H1 (cell line): ENCODE measurements at regions not wholly inside any gene's neighbourhood (a gene's known extent, or its start where the extent isn't known, plus 50 kb on each side); places are given as distances from the start of the nearest gene placed in this dataset.

Source experiments
- CTCF ChIA-PET: fragments of 300-600 bp; sonication (Branson Sonifier 250); formaldehyde crosslinking; loops from one replicate; lab custom pipeline; 2021; ENCODE audit not compliant: partially characterized antibody; lab: Charles Lee
- POLR2A ChIA-PET: fragments of 300-600 bp; sonication (Branson Sonifier 250); formaldehyde crosslinking; loops from one replicate; lab custom pipeline; 2021; ENCODE audit warnings: inconsistent platforms; ENCODE audit not compliant: partially characterized antibody; lab: Charles Lee
- DNase-seq, 2 experiments: peaks; one replicate each; pipeline versions ENCODE4 v3.0.0 to v3.0.0-alpha.2; 2010 to 2022; ENCODE audit warnings: low spot score in 2 of 2, low read depth in 1 of 2, mixed read lengths in 1 of 2
- FAIRE-seq: peaks from 2 replicates; lab custom pipeline; 2011; peaks lifted over from hg19 to GRCh38; lab: Jason Lieb, UNC
- H2AFZ ChIP-seq: 2 replicates; pipeline ENCODE4 v1.8.1; 2012; ENCODE audit warnings: low read length, inconsistent platforms
- H2AK5ac ChIP-seq: 2 replicates; pipeline ENCODE4 v1.6.1; 2013; ENCODE audit warnings: low read depth, low read length
- H2BK120ac ChIP-seq: replicated peaks from 2 replicates; pipeline ENCODE3; 2013; ENCODE audit warnings: low read depth, low read length, inconsistent platforms
- H2BK12ac ChIP-seq: 2 replicates; pipeline ENCODE4 v1.6.1; 2013; ENCODE audit warnings: low read depth, low read length
- H2BK15ac ChIP-seq: 2 replicates; pipeline ENCODE4 v1.6.1; 2013; ENCODE audit warnings: low read length
- H2BK20ac ChIP-seq: 2 replicates; pipeline ENCODE4 v1.6.1; 2013; ENCODE audit warnings: low read length
- H2BK5ac ChIP-seq: 2 replicates; pipeline ENCODE4 v1.6.1; 2013; ENCODE audit warnings: low read depth, low read length
- H3K14ac ChIP-seq: 2 replicates; pipeline ENCODE4 v1.6.1; 2013; ENCODE audit warnings: inconsistent platforms; ENCODE audit not compliant: insufficient read length
- H3K18ac ChIP-seq: 2 replicates; pipeline ENCODE4 v1.6.1; 2013; ENCODE audit warnings: low read length; ENCODE audit errors: extremely low read depth
- H3K23ac ChIP-seq: 2 replicates; pipeline ENCODE4 v1.6.1; 2013; ENCODE audit warnings: inconsistent platforms; ENCODE audit not compliant: insufficient read length
- H3K23me2 ChIP-seq: 2 replicates; pipeline ENCODE4 v1.6.1; 2013; ENCODE audit warnings: low read depth, low read length
- H3K27ac ChIP-seq: 2 replicates; pipeline ENCODE4 v1.6.1; 2011; ENCODE audit warnings: low read depth, low read length, inconsistent platforms
- H3K27me3 ChIP-seq, 4 experiments: replicated peaks in 1 of 4; 1 replicate in 1 of 4; 2 replicates in 3 of 4; pipeline versions ENCODE4 v1.6.1 to v1.8.1; 2011 to 2013; ENCODE audit warnings: low read length in 3 of 4, mild to moderate bottlenecking in 3 of 4, inconsistent platforms in 2 of 4, mixed read lengths in 2 of 4, moderate library complexity in 1 of 4; ENCODE audit not compliant: control insufficient read depth in 3 of 4, insufficient read depth in 3 of 4; ENCODE audit errors: extremely low read depth in 1 of 4
- H3K36me3 ChIP-seq, 4 experiments: 2 replicates each; pipeline versions ENCODE4 v1.6.1 to v1.8.1; 2011 to 2013; ENCODE audit warnings: mild to moderate bottlenecking in 4 of 4, low read length in 3 of 4, moderate library complexity in 2 of 4, control low read depth in 1 of 4, inconsistent platforms in 1 of 4; ENCODE audit not compliant: insufficient read depth in 4 of 4, control insufficient read depth in 2 of 4
- H3K4ac ChIP-seq: replicated peaks from 2 replicates; pipeline ENCODE3; 2013; ENCODE audit warnings: low read length, low read depth, mixed read lengths, inconsistent platforms; ENCODE audit not compliant: insufficient read length
- H3K4me1 ChIP-seq, 4 experiments: replicated peaks in 1 of 4; 1 replicate in 1 of 4; 2 replicates in 3 of 4; pipeline versions ENCODE4 v1.6.1 to v1.8.1; 2011 to 2013; ENCODE audit warnings: low read length in 3 of 4, inconsistent platforms in 2 of 4, mixed read lengths in 1 of 4; ENCODE audit not compliant: insufficient read depth in 4 of 4, control insufficient read depth in 3 of 4
- H3K4me2 ChIP-seq, 2 experiments: 2 replicates each; pipeline versions ENCODE4 v1.6.1 to v1.8.1; 2011 to 2013; ENCODE audit warnings: low read depth in 2 of 2, low read length in 2 of 2, control low read depth in 1 of 2, inconsistent platforms in 1 of 2, mild to moderate bottlenecking in 1 of 2; ENCODE audit not compliant: insufficient read depth in 1 of 2
- H3K4me3 ChIP-seq, 4 experiments: fragments of 200-600, 300-600 bp in 1 of 4; sonication (generic), shearing (Covaris generic), sonication (Bioruptor Twin) in 1 of 4; 2 replicates each; pipeline versions ENCODE4 v1.5.1 to v1.8.1; 2011 to 2016; ENCODE audit warnings: low read length in 4 of 4, low read depth in 3 of 4, control low read depth in 2 of 4, inconsistent platforms in 2 of 4, mild to moderate bottlenecking in 2 of 4, mixed read lengths in 1 of 4, moderate library complexity in 1 of 4; ENCODE audit not compliant: insufficient read depth in 2 of 4; ENCODE audit errors: extremely low read depth in 1 of 4
- H3K56ac ChIP-seq: replicated peaks from 2 replicates; pipeline ENCODE3; 2013; ENCODE audit warnings: low read depth, mild to moderate bottlenecking, mixed read lengths, low read length, inconsistent platforms; ENCODE audit not compliant: insufficient read length
- H3K79me1 ChIP-seq: 2 replicates; pipeline ENCODE4 v1.6.1; 2013; ENCODE audit warnings: low read depth, low read length, control low read depth
- H3K79me2 ChIP-seq, 2 experiments: 2 replicates each; pipeline versions ENCODE4 v1.6.1 to v1.8.1; 2012 to 2013; ENCODE audit warnings: low read length in 2 of 2, mild to moderate bottlenecking in 2 of 2, inconsistent platforms in 1 of 2; ENCODE audit not compliant: insufficient read depth in 2 of 2, control insufficient read depth in 1 of 2
- H3K9ac ChIP-seq, 4 experiments: replicated peaks in 1 of 4; 1 replicate in 1 of 4; 2 replicates in 3 of 4; pipeline versions ENCODE4 v1.6.1 to v1.8.1; 2011 to 2013; ENCODE audit warnings: low read depth in 3 of 4, low read length in 3 of 4, control low read depth in 2 of 4, mild to moderate bottlenecking in 2 of 4, moderate library complexity in 2 of 4, inconsistent platforms in 1 of 4; ENCODE audit errors: extremely low read depth in 1 of 4
- H3K9me3 ChIP-seq, 2 experiments: 2 replicates each; pipeline versions ENCODE4 v1.6.1 to v1.8.1; 2012 to 2013; ENCODE audit warnings: mild to moderate bottlenecking in 2 of 2, moderate library complexity in 2 of 2, control low read depth in 1 of 2, inconsistent platforms in 1 of 2, low read depth in 1 of 2, low read length in 1 of 2, mixed read lengths in 1 of 2; ENCODE audit not compliant: insufficient read depth in 2 of 2
- H4K20me1 ChIP-seq, 2 experiments: replicated peaks in 1 of 2; 2 replicates each; pipeline versions ENCODE3 to v1.8.1; 2011 to 2013; ENCODE audit warnings: inconsistent platforms in 2 of 2, low read length in 2 of 2, mild to moderate bottlenecking in 1 of 2; ENCODE audit not compliant: insufficient read depth in 2 of 2, control insufficient read depth in 1 of 2
- H4K5ac ChIP-seq: 2 replicates; pipeline ENCODE4 v1.6.1; 2013; ENCODE audit warnings: low read length, low read depth, mixed read lengths, inconsistent platforms; ENCODE audit not compliant: insufficient read length
- H4K8ac ChIP-seq: 2 replicates; pipeline ENCODE4 v1.8.0; 2013; ENCODE audit warnings: mild to moderate bottlenecking, moderate library complexity, low read length, inconsistent platforms; ENCODE audit not compliant: insufficient read depth; ENCODE audit errors: extremely low read depth
- H4K91ac ChIP-seq: replicated peaks from 2 replicates; pipeline ENCODE3; 2013; ENCODE audit warnings: low read length, mixed read lengths, inconsistent platforms; ENCODE audit not compliant: insufficient read length
- BACH1 ChIP-seq: IDR thresholded peaks from 2 replicates; pipeline ENCODE4 v1.6.1; 2012; ENCODE audit warnings: low read length, improper control_type of control experiment
- CHD1 ChIP-seq: IDR thresholded peaks from 2 replicates; pipeline ENCODE4 v1.6.1; 2012; ENCODE audit warnings: low read depth, low read length, improper control_type of control experiment
- CTBP2 ChIP-seq: IDR thresholded peaks from 2 replicates; pipeline ENCODE4 v1.7.0; 2011; ENCODE audit warnings: borderline replicate concordance, mild to moderate bottlenecking, moderate library complexity, mixed read lengths, low read length; ENCODE audit not compliant: insufficient read depth, insufficient read length
- GABPA ChIP-seq: IDR thresholded peaks from 2 replicates; pipeline ENCODE4 v1.6.1; 2011; ENCODE audit warnings: mild to moderate bottlenecking, low read length, moderate library complexity, borderline replicate concordance; ENCODE audit not compliant: insufficient read depth
- GTF2F1 ChIP-seq: IDR thresholded peaks from 2 replicates; pipeline ENCODE4 v1.6.1; 2012; ENCODE audit warnings: low read depth, low read length, improper control_type of control experiment, borderline replicate concordance
- HDAC2 ChIP-seq, 2 experiments: fragments of 300-600 bp in 1 of 2; sonication (generic) in 1 of 2; IDR thresholded peaks; 2 replicates each; pipeline ENCODE4 v1.6.1; 2011 to 2012; ENCODE audit warnings: low read depth in 2 of 2, low read length in 2 of 2, mild to moderate bottlenecking in 2 of 2, moderate library complexity in 2 of 2, borderline replicate concordance in 1 of 2, inconsistent platforms in 1 of 2
- JUN ChIP-seq: IDR thresholded peaks from 2 replicates; pipeline ENCODE4 v1.6.1; 2011; ENCODE audit warnings: low read depth, mild to moderate bottlenecking, improper control_type of control experiment, low read length
- RFX5 ChIP-seq: IDR thresholded peaks from 2 replicates; pipeline ENCODE4 v1.6.1; 2011; ENCODE audit warnings: low read depth, low read length, improper control_type of control experiment, borderline replicate concordance
- SUZ12 ChIP-seq: fragments of 200-600 bp; sonication (generic); IDR thresholded peaks from 2 replicates; pipeline ENCODE4 v1.6.1; 2012; ENCODE audit warnings: mild to moderate bottlenecking, inconsistent platforms, low read length, moderate library complexity, mixed read lengths
- WGBS, 2 experiments: shearing (Covaris generic) in 1 of 2; methylation state at CpG; one replicate each; pipeline versions ENCODE4 v1.1.6 to v1.1.7; 2013 to 2015; ENCODE audit warnings: low lambda C conversion rate in 2 of 2, mixed read lengths in 2 of 2, inconsistent platforms in 1 of 2, low coverage in 1 of 2, missing lambda C conversion rate in 1 of 2; ENCODE audit not compliant: insufficient replicate concordance in 2 of 2, insufficient coverage in 1 of 2, insufficient read length in 1 of 2; ENCODE audit errors: extremely low coverage in 1 of 2, missing lambda C conversion rate in 1 of 2; 5-methylcytosine and 5-hydroxymethylcytosine counted together
- TF ChIP-seq, protein P1 (sequence below): IDR thresholded peaks from 2 replicates; pipeline ENCODE4 v1.6.1; 2012; ENCODE audit warnings: inconsistent platforms
- TF ChIP-seq, protein P2 (sequence below): IDR thresholded peaks from 2 replicates; pipeline ENCODE4 v1.6.1; 2011; ENCODE audit warnings: low read length, improper control_type of control experiment

DNA sequence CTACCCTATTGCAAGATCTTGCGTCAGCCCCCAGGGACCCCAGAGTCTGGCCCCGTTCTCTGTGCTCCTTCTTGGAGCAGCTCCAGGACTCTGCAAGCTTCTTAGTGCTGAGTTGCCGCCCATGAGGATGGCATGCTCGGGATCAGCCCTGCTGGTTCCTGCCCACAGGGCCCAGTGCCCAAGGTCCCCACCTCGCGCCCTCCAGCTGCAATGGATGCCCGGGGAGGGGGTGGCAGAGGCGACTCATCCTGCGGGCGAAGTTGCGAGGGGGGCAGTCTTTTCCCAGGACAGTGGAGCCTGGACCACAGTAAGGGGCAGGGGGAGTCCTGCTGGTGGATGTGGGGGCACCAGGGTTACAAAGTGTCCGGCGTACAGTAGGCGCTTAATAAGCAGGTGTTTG, 261.9 kb downstream of the BCL2 start:
- no peak overlapping the region for H2BK15ac ChIP-seq
- no peak overlapping the region for H3K27ac ChIP-seq
- H3K36me3 ChIP-seq, result no peaks in the 10 kb centered on the region
- H3K4me1 ChIP-seq, result peaks cover 0 to 5% (median 0%) of the 10 kb centered on the region in 4 experiments; a peak in 2 of 7 replicates
- no peak overlapping the region for H3K4ac ChIP-seq
- H3K56ac ChIP-seq, result no peak overlapping the region
- no peak overlapping the region for H4K5ac ChIP-seq
- H4K8ac ChIP-seq, result no peak overlapping the region; the same call in 1 of the 2 replicates
- no peaks in the 10 kb centered on the region for H4K20me1 ChIP-seq
- no peak overlapping the region for H2BK12ac ChIP-seq
- H2AK5ac ChIP-seq, result no peak overlapping the region
- H3K4me2 ChIP-seq, result no peak overlapping the region
- 96% methylated on average over 13 of the region's 14 CpGs; no CpG with 5 or more reads in 1 of the 2 experiments for WGBS, 2 experiments
- H3K14ac ChIP-seq, result no peak overlapping the region
- H3K9ac ChIP-seq, result no peak overlapping the region
- no peak overlapping the region for H3K23ac ChIP-seq
- no peaks in the 10 kb centered on the region for H3K27me3 ChIP-seq
- ChIA-PET POLR2A (no interaction called here), CTCF (interaction anchor here (0.6 to 1.9 kb wide), 6 partner anchors 9 to 282 kb away, joined by 3 to 7 read pairs (median 4); no protein-coding TSS in a partner anchor)
- H2BK20ac ChIP-seq, result no peak overlapping the region
- no peak overlapping the region for H4K91ac ChIP-seq
- H3K79me2 ChIP-seq, result no peaks in the 10 kb centered on the region
- no peak overlapping the region for H2BK5ac ChIP-seq
- H2BK120ac ChIP-seq, result no peak overlapping the region
- H3K9me3 ChIP-seq, result no peaks in the 10 kb centered on the region
- no peak overlapping the region for H3K4me3 ChIP-seq
- H3K23me2 ChIP-seq, result no peaks in the 10 kb centered on the region
- no peak overlapping the region for H2AFZ ChIP-seq
- no peak for DNase-seq
- FAIRE-seq, result no peak
- no peak overlapping the region for H3K18ac ChIP-seq
- no peaks in the 10 kb centered on the region for H3K79me1 ChIP-seq
- TF ChIP-seq GTF2F1 (no peak), RFX5 (no peak), BACH1 (no peak), SUZ12 (no peak), GABPA (no peak), JUN (no peak), CHD1 (no peak), HDAC2 (IDR thresholded peaks at IDR 0.05; ENCODE audit: borderline replicate concordance in 1 of 2, low read depth in 2 of 2, low read length in 2 of 2) (no peak), CTBP2 (no peak)
- TF ChIP-seq, protein P1, sequence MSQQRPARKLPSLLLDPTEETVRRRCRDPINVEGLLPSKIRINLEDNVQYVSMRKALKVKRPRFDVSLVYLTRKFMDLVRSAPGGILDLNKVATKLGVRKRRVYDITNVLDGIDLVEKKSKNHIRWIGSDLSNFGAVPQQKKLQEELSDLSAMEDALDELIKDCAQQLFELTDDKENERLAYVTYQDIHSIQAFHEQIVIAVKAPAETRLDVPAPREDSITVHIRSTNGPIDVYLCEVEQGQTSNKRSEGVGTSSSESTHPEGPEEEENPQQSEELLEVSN, result no peak
- TF ChIP-seq, protein P2, sequence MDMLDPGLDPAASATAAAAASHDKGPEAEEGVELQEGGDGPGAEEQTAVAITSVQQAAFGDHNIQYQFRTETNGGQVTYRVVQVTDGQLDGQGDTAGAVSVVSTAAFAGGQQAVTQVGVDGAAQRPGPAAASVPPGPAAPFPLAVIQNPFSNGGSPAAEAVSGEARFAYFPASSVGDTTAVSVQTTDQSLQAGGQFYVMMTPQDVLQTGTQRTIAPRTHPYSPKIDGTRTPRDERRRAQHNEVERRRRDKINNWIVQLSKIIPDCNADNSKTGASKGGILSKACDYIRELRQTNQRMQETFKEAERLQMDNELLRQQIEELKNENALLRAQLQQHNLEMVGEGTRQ, result no peak
